HepG2 (cell line): ENCODE measurements at regions not wholly inside any gene's neighbourhood (a gene's known extent, or its start where the extent isn't known, plus 50 kb on each side); places are given as distances from the start of the nearest gene placed in this dataset.

ENCODE experiments used
- TF ChIP-seq, protein P1 (sequence below), 2 experiments: fragments of 450-650 bp in 1 of 2; sonication (generic) in 1 of 2; formaldehyde crosslinking in 1 of 2; IDR thresholded peaks; 2 replicates each; pipeline versions ENCODE4 v1.6.1 to v1.8.0; 2016 to 2022; ENCODE audit warnings: antibody characterized with exemption in 1 of 2, mild to moderate bottlenecking in 1 of 2, missing genetic modification reagents in 1 of 2
- TF ChIP-seq, protein P2 (sequence below): sonication (generic); formaldehyde crosslinking; IDR thresholded peaks from 2 replicates; pipeline ENCODE4 v1.5.0; 2020; ENCODE audit warnings: mild to moderate bottlenecking, missing genetic modification reagents, moderate library complexity

DNA sequence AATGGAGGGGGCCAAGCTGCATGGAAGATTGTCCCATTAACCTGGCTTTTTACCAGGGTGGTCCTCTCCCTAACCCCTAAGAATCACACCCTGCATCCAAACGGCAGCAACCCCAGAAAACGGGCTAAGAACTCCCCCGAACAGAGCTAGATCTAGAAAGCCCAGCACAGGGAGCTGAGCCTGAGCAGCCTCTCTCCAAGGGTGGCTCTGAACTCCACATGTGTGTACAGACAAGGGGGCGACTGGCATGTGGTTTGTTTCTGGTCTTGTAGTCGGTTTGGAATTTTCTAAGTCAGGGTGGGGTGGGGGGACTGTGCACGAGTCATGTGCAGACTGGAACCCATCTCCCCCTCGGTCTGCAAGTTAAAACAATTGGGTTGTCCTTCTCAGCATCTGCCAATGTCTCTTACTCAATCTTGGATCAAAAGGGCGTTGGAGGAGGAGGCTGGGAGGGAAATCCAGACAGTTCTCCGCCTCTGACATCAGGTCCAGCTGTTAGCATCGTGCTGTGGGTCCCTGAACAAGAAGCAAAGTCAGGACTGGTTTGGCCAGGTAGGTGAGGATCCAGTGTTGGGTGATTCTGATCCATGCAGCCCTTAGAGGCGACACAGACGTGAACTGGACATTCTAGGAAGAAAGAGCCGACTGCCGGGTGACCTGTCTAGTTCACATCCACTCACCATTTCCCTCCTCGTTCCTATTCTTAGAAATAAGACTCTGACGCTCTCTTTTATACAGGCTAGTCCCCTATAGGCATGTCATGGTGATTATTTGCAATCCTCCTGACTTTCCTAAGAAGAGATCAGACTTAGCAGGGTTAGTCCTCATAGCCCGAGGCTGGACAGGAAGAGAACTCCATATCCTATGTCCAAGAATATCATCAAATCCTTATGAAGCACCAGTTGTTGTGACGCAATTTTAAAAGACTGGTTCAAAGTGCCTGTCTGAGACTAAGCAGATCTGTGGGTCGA, 381.8 kb downstream of the SOX9 start (continued):
- TF ChIP-seq, protein P1, sequence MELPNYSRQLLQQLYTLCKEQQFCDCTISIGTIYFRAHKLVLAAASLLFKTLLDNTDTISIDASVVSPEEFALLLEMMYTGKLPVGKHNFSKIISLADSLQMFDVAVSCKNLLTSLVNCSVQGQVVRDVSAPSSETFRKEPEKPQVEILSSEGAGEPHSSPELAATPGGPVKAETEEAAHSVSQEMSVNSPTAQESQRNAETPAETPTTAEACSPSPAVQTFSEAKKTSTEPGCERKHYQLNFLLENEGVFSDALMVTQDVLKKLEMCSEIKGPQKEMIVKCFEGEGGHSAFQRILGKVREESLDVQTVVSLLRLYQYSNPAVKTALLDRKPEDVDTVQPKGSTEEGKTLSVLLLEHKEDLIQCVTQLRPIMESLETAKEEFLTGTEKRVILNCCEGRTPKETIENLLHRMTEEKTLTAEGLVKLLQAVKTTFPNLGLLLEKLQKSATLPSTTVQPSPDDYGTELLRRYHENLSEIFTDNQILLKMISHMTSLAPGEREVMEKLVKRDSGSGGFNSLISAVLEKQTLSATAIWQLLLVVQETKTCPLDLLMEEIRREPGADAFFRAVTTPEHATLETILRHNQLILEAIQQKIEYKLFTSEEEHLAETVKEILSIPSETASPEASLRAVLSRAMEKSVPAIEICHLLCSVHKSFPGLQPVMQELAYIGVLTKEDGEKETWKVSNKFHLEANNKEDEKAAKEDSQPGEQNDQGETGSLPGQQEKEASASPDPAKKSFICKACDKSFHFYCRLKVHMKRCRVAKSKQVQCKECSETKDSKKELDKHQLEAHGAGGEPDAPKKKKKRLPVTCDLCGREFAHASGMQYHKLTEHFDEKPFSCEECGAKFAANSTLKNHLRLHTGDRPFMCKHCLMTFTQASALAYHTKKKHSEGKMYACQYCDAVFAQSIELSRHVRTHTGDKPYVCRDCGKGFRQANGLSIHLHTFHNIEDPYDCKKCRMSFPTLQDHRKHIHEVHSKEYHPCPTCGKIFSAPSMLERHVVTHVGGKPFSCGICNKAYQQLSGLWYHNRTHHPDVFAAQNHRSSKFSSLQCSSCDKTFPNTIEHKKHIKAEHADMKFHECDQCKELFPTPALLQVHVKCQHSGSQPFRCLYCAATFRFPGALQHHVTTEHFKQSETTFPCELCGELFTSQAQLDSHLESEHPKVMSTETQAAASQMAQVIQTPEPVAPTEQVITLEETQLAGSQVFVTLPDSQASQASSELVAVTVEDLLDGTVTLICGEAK (IDR thresholded peaks at IDR 0.05) = no peak
- TF ChIP-seq, protein P1 (CRISPR knock-in tag; IDR thresholded peaks at IDR 0.05) = no peak
- TF ChIP-seq, protein P2, sequence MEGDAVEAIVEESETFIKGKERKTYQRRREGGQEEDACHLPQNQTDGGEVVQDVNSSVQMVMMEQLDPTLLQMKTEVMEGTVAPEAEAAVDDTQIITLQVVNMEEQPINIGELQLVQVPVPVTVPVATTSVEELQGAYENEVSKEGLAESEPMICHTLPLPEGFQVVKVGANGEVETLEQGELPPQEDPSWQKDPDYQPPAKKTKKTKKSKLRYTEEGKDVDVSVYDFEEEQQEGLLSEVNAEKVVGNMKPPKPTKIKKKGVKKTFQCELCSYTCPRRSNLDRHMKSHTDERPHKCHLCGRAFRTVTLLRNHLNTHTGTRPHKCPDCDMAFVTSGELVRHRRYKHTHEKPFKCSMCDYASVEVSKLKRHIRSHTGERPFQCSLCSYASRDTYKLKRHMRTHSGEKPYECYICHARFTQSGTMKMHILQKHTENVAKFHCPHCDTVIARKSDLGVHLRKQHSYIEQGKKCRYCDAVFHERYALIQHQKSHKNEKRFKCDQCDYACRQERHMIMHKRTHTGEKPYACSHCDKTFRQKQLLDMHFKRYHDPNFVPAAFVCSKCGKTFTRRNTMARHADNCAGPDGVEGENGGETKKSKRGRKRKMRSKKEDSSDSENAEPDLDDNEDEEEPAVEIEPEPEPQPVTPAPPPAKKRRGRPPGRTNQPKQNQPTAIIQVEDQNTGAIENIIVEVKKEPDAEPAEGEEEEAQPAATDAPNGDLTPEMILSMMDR = 0 out of 2 replicates have a peak, but pooled peaks have one; percentile 1
